Transverse colon (tissue), 4 donors: ENCODE measurements at regions not wholly inside any gene's neighbourhood (a gene's known extent, or its start where the extent isn't known, plus 50 kb on each side); places are given as distances from the start of the nearest gene placed in this dataset.

ENCODE experiments used
- DNase-seq: peaks from one replicate; pipeline ENCODE4 v3.0.0-alpha.2; 2019
- H3K27ac ChIP-seq, 4 donors: fragments of 200-600 bp; sonication (generic); 2 replicates each; pipeline ENCODE4 v1.5.1; 2016 to 2018; ENCODE audit warnings: inconsistent platforms in 4 of 4
- H3K27me3 ChIP-seq: fragments of 200-600 bp; sonication (generic); 2 replicates; pipeline ENCODE4 v1.5.1; 2017; ENCODE audit warnings: inconsistent platforms
- H3K36me3 ChIP-seq, 4 donors: fragments of 200-600 bp; sonication (generic); 2 replicates each; pipeline ENCODE4 v1.5.1; 2017 to 2019; ENCODE audit warnings: inconsistent platforms in 4 of 4
- H3K4me1 ChIP-seq, 4 donors: fragments of 200-600 bp; sonication (generic); 2 replicates each; pipeline ENCODE4 v1.5.1; 2017 to 2020; ENCODE audit warnings: inconsistent platforms in 4 of 4
- H3K4me3 ChIP-seq, 4 donors: fragments of 200-600 bp; sonication (generic); 1 replicate in 1 of 4; 2 replicates in 3 of 4; pipeline versions ENCODE4 v1.5.1 to v1.6.1; 2017 to 2019; ENCODE audit warnings: inconsistent platforms in 4 of 4
- H3K9me3 ChIP-seq, 2 donors: fragments of 200-600 bp; sonication (generic); 2 replicates each; pipeline ENCODE4 v1.5.1; 2017 to 2019; ENCODE audit warnings: inconsistent platforms in 2 of 2
- EP300 ChIP-seq: sonication (generic); formaldehyde crosslinking; IDR thresholded peaks from one replicate; pipeline ENCODE4 v1.6.1; 2017; ENCODE audit warnings: antibody characterized with exemption, low read depth
- POLR2A ChIP-seq: fragments of 450-650 bp; IDR thresholded peaks from one replicate; pipeline ENCODE4 v1.6.1; 2016; ENCODE audit warnings: antibody characterized with exemption, mild to moderate bottlenecking, moderate library complexity
- POLR2AphosphoS5 ChIP-seq, 3 donors: sonication (generic); formaldehyde crosslinking; IDR thresholded peaks; one replicate each; pipeline ENCODE4 v1.6.1; 2016; ENCODE audit warnings: antibody characterized with exemption in 3 of 3
- WGBS, 2 donors: methylation state at CpG; one replicate each; pipeline ENCODE4 v1.1.5; 2018; ENCODE audit warnings: low coverage in 1 of 2; 5-methylcytosine and 5-hydroxymethylcytosine counted together
- in situ Hi-C, 4 donors: fragments of 200-750 bp; cut with MboI; loops; one replicate each; pipeline versions ENCODE4 v1.15.0 to v1.15.1; 2017; ENCODE audit warnings: low sequenced_read_pairs in 3 of 4, low pct_ligation_motif_present in 1 of 4, low pct_unique_long_range_greater_than_20kb in 1 of 4
- intact Hi-C: fragments of 100-400 bp; cut with DNase I; formaldehyde crosslinking; loops from one replicate; pipeline ENCODE4 v1.15.1; 2023; ENCODE audit warnings: low total_unique reads
- TF ChIP-seq, protein P1 (sequence below), 5 experiments: fragments of 200-600 bp in 3 of 5; fragments of 450-650 bp in 2 of 5; sonication (generic) in 3 of 5; IDR thresholded peaks; 1 replicate in 2 of 5; 2 replicates in 3 of 5; pipeline ENCODE4 v1.5.1; 2016 to 2017; ENCODE audit warnings: antibody characterized with exemption in 5 of 5, inconsistent platforms in 3 of 5, mild to moderate bottlenecking in 2 of 5, moderate library complexity in 1 of 5

- Histone ChIP-seq H3K9me3 (no peaks in the 10 kb centered on the region), H3K4me3 (no peak overlapping the region), H3K36me3 (no peaks in the 10 kb centered on the region), H3K4me1 (no peaks in the 10 kb centered on the region), H3K27ac (no peak overlapping the region), H3K27me3 (no peaks in the 10 kb centered on the region)
- TF ChIP-seq, protein P1, sequence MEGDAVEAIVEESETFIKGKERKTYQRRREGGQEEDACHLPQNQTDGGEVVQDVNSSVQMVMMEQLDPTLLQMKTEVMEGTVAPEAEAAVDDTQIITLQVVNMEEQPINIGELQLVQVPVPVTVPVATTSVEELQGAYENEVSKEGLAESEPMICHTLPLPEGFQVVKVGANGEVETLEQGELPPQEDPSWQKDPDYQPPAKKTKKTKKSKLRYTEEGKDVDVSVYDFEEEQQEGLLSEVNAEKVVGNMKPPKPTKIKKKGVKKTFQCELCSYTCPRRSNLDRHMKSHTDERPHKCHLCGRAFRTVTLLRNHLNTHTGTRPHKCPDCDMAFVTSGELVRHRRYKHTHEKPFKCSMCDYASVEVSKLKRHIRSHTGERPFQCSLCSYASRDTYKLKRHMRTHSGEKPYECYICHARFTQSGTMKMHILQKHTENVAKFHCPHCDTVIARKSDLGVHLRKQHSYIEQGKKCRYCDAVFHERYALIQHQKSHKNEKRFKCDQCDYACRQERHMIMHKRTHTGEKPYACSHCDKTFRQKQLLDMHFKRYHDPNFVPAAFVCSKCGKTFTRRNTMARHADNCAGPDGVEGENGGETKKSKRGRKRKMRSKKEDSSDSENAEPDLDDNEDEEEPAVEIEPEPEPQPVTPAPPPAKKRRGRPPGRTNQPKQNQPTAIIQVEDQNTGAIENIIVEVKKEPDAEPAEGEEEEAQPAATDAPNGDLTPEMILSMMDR (IDR thresholded peaks at IDR 0.05): no peak
- no peak for TF ChIP-seq POLR2A
- TF ChIP-seq EP300: no peak
- no peak for TF ChIP-seq POLR2AphosphoS5 (IDR thresholded peaks at IDR 0.05)
- in situ Hi-C loops (loop anchor here in 1 of 4 donors (25.0 kb wide), 1 partner anchor 104 kb away; no protein-coding TSS in a partner anchor), intact Hi-C loops (no loop called here)
- no peak for DNase-seq
These were observed 1981.5 kb downstream of the TP53TG3F start for GRCh38 chr16:35440875-35441274.

- intact Hi-C loops: no loop called here
- in situ Hi-C loops: loop anchor here in 1 of 4 donors (25.0 kb wide), 1 partner anchor 110 kb away; no protein-coding TSS in a partner anchor
- no peak overlapping the region for H3K27ac ChIP-seq
- DNase-seq: no peak
- 37 to 40% methylated on average over 3 of the region's 3 CpGs for WGBS, 2 donors
- no peaks in the 10 kb centered on the region for H3K36me3 ChIP-seq
- no peak overlapping the region for H3K4me3 ChIP-seq
- H3K27me3 ChIP-seq: no peaks in the 10 kb centered on the region
- TF ChIP-seq POLR2AphosphoS5 (IDR thresholded peaks at IDR 0.05): no peak
- no peaks in the 10 kb centered on the region for H3K4me1 ChIP-seq
- peaks cover 13 to 19% of the 10 kb centered on the region in 2 donors for H3K9me3 ChIP-seq
These were observed 1987.7 kb downstream of the TP53TG3F start for GRCh38 chr16:35447010-35447558.

DNA sequence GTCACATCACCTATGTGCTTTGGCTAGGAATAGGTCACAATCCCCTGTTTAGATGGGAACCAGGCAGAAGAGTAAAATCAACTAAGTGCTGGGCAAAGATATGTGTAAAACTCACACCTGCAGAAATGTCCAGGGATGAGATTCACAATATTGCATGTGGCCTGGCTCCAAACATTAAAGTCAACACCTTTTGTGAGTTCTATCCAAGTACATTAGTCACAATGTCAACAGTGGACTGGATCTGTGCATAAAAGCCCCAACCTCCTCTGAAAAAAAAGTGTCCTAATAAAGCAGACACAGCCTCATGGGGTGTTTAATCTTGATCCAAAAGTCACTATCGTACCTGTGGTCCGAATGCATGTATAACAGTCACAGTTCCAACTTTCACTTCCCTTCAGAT lies 1990.3 kb downstream of the TP53TG3F start:
- no peaks in the 10 kb centered on the region for H3K4me1 ChIP-seq
- peaks cover 13 to 19% of the 10 kb centered on the region in 2 donors for H3K9me3 ChIP-seq
- 29% methylated on average over 2 of the region's 2 CpGs; no CpG with 5 or more reads in 1 of the 2 donors for WGBS, 2 donors
- H3K27ac ChIP-seq: no peak overlapping the region
- in situ Hi-C loops: loop anchor here in 1 of 4 donors (25.0 kb wide), 1 partner anchor 112 kb away; no protein-coding TSS in a partner anchor
- H3K4me3 ChIP-seq: no peak overlapping the region
- H3K27me3 ChIP-seq: no peaks in the 10 kb centered on the region
- TF ChIP-seq POLR2A: no peak
- TF ChIP-seq, protein P1 (IDR thresholded peaks at IDR 0.05): no peak
- no peak for TF ChIP-seq POLR2AphosphoS5 (IDR thresholded peaks at IDR 0.05)
- no peak for TF ChIP-seq EP300
- no peak for DNase-seq
- intact Hi-C loops: no loop called here
- no peaks in the 10 kb centered on the region for H3K36me3 ChIP-seq

- H3K27me3 ChIP-seq: no peaks in the 10 kb centered on the region
- no peaks in the 10 kb centered on the region for H3K36me3 ChIP-seq
- H3K27ac ChIP-seq: no peak overlapping the region
- H3K4me3 ChIP-seq: no peak overlapping the region
- intact Hi-C loops: no loop called here
- TF ChIP-seq EP300 (no peak), POLR2A (no peak), POLR2AphosphoS5 (IDR thresholded peaks at IDR 0.05) (no peak)
- TF ChIP-seq, protein P1 (IDR thresholded peaks at IDR 0.05): no peak
- in situ Hi-C loops: no loop called here
- peaks cover 13 to 19% of the 10 kb centered on the region in 2 donors for H3K9me3 ChIP-seq
- 78% methylated on average over 2 of the region's 2 CpGs; no CpG with 5 or more reads in 1 of the 2 donors for WGBS, 2 donors
- no peaks in the 10 kb centered on the region for H3K4me1 ChIP-seq
- no peak for DNase-seq
These were observed 1991.2 kb downstream of the TP53TG3F start for GRCh38 chr16:35450648-35451047.

GRCh38 chr16:35452471-35452870 lies 1993.1 kb downstream of the TP53TG3F start:
- in situ Hi-C loops: no loop called here
- no peaks in the 10 kb centered on the region for H3K27me3 ChIP-seq
- DNase-seq: no peak
- TF ChIP-seq POLR2AphosphoS5 (IDR thresholded peaks at IDR 0.05) (no peak), EP300 (no peak), POLR2A (no peak)
- TF ChIP-seq, protein P1 (IDR thresholded peaks at IDR 0.05): no peak
- H3K27ac ChIP-seq: no peak overlapping the region
- no peaks in the 10 kb centered on the region for H3K36me3 ChIP-seq
- WGBS, 2 donors: 82% methylated on average over 13 of the region's 13 CpGs; no CpG with 5 or more reads in 1 of the 2 donors
- peaks cover 0 to 6% of the 10 kb centered on the region in 2 donors for H3K9me3 ChIP-seq
- intact Hi-C loops: no loop called here
- H3K4me3 ChIP-seq: no peak overlapping the region
- H3K4me1 ChIP-seq: no peaks in the 10 kb centered on the region
